Neuron (in vitro differentiated cells): ENCODE measurements at regions not wholly inside any gene's neighbourhood (a gene's known extent, or its start where the extent isn't known, plus 50 kb on each side); places are given as distances from the start of the nearest gene placed in this dataset.

Experiments
- H2AFZ ChIP-seq: one replicate; pipeline ENCODE4 v1.6.1; 2013; ENCODE audit warnings: low read depth, mild to moderate bottlenecking, inconsistent platforms, low read length, moderate library complexity
- H3K27me3 ChIP-seq: one replicate; pipeline ENCODE4 v1.6.1; 2013; ENCODE audit warnings: low read length; ENCODE audit not compliant: insufficient read depth
- H3K36me3 ChIP-seq: one replicate; pipeline ENCODE4 v1.6.1; 2013; ENCODE audit warnings: low read length; ENCODE audit not compliant: insufficient read depth
- H3K4me1 ChIP-seq: one replicate; pipeline ENCODE4 v1.6.1; 2013; ENCODE audit warnings: low read length; ENCODE audit not compliant: insufficient read depth
- H3K4me3 ChIP-seq: 2 replicates; pipeline ENCODE4 v1.5.1; 2013; ENCODE audit warnings: mild to moderate bottlenecking, low read length, moderate library complexity
- H3K9me3 ChIP-seq: one replicate; pipeline ENCODE4 v1.6.1; 2013; ENCODE audit warnings: low read length

DNA sequence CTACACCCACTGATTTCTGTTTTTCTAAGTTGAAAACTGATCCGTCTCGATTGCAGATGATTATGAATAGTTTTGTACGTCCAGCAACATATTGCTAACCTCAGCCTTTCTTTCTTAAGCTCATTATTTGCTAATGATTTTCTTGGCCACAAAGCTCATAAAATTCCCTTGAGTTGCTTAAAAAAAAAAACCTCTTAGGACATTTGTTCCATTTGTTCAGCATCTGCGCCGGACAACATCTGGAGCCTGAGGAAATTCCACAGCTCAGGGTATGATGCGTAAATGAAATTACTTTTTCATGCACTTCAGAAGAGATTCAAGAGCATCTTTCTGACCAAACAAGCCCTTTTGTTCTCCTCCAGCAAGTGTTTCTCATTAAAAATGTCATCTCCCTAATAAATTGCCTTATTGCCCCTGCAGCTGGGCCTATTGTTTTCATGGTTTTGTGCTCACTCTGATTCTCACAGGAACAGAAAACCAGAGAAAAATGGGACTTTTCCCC lies 249.1 kb upstream of the MCTP2 start:
- H3K4me1 ChIP-seq = peaks cover 40% of the 10 kb centered on the region
- H2AFZ ChIP-seq = no peak overlapping the region
- H3K27me3 ChIP-seq = no peaks in the 10 kb centered on the region
- H3K4me3 ChIP-seq = no peak overlapping the region
- no peaks in the 10 kb centered on the region for H3K36me3 ChIP-seq
- H3K9me3 ChIP-seq = no peaks in the 10 kb centered on the region

- Histone ChIP-seq H3K4me1 (peaks cover 40% of the 10 kb centered on the region), H2AFZ (no peak overlapping the region), H3K27me3 (no peaks in the 10 kb centered on the region)
Measured at GRCh38 chr15:93981706-93982105, 249.7 kb upstream of the MCTP2 start.

DNA sequence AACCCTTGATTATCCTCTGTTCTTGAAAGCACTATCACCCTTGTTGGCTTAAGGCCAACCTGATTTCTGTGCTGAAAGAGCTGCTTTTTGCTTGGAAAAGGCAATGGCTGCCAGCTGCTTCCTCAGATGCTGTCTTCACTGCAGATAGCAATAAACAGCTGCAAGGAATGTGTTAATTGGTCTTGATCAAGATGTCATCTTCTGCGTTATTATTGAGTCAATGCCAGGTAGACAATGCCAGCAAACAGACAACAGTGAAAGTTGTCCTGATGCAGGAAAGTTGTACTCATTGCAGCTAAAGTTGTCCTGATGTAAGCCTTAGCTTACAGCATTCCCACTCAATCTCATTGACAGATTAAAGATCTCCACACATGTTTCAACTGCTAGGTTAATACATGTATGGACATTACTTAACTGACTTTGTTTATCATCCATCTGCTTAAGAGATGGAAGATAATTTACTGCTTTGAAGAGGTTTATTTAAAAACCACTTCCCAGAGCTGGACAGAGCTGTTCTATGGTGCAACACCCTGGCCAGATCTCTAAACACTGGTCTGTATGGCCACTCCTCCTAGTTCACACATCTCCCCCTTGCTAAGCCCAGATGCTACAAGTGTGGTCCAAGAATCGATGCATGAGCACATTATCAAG lies 251.0 kb upstream of the MCTP2 start:
- Histone ChIP-seq H3K4me1 (peaks cover 39% of the 10 kb centered on the region), H2AFZ (no peak overlapping the region), H3K4me3 (no peak overlapping the region), H3K9me3 (no peaks in the 10 kb centered on the region), H3K36me3 (no peaks in the 10 kb centered on the region), H3K27me3 (no peaks in the 10 kb centered on the region)

More at GRCh38 chr15:93981706-93982105, 249.7 kb upstream of the MCTP2 start:
- Histone ChIP-seq H3K36me3 (no peaks in the 10 kb centered on the region), H3K4me3 (no peak overlapping the region), H3K9me3 (no peaks in the 10 kb centered on the region)

DNA sequence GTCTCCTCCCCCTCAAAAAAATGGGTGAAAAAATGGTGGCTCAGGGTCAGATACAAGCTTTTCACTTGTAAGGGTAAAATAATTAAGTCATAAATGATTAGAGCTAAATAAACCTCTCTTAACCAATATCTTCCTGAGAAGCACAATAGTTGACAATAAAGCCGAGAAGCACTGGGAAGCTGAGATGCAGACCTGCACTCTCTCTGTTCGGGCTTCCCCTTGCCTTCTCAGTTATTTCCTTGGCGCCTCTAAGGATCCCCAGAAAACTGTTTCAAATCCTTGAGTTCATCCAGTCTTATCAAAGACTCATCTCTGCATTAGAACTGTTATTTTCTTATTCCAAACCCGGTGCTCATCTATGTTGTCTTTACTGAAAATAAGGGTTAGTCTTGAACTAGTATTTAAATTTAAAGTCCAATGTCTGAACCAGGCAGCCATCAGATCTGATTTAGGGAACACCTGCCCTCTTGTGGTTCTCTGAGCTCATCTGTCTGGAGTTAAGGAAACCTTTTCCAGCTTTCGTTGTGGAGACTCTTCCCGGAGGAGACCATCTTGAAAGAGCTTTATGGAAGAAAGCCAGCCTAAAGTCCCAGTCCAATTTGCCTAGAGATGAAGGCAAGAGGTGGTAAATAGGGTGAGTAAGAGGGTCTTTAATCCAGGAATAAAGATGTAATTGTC lies 256.4 kb upstream of the MCTP2 start:
- H3K4me1 ChIP-seq = no peaks in the 10 kb centered on the region
- no peaks in the 10 kb centered on the region for H3K27me3 ChIP-seq
- no peak overlapping the region for H2AFZ ChIP-seq
- H3K4me3 ChIP-seq = no peak overlapping the region
- no peaks in the 10 kb centered on the region for H3K36me3 ChIP-seq
- no peaks in the 10 kb centered on the region for H3K9me3 ChIP-seq

- no peaks in the 10 kb centered on the region for H3K27me3 ChIP-seq
- H3K36me3 ChIP-seq = no peaks in the 10 kb centered on the region
- no peaks in the 10 kb centered on the region for H3K4me1 ChIP-seq
- no peaks in the 10 kb centered on the region for H3K9me3 ChIP-seq
- no peak overlapping the region for H3K4me3 ChIP-seq
- H2AFZ ChIP-seq = no peak overlapping the region
Measured at GRCh38 chr15:93973287-93973686, 258.1 kb upstream of the MCTP2 start.

DNA sequence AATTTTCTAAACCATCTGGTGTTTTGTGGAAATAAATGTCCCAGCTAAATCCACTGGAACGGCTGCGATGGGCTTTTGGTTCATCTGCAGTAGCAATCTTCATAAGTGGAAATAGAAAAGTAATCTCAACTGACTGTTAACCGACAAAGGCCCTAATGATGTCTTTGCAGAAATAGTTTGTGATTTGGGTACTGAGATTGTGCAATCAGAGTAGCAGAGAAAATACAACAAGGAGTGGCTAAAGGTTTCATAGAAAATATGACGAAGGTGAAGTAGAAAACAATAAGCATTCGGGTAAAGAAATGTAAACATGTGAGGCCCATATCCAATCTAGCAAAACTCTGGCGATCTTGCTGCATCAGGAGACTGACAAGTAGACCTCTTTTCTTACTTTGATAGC lies 262.6 kb upstream of the MCTP2 start:
- no peaks in the 10 kb centered on the region for H3K27me3 ChIP-seq
- H3K9me3 ChIP-seq = no peaks in the 10 kb centered on the region

GRCh38 chr15:93965304-93965908 lies 266.0 kb upstream of the MCTP2 start:
- H3K27me3 ChIP-seq = no peaks in the 10 kb centered on the region
- H3K9me3 ChIP-seq = no peaks in the 10 kb centered on the region
- H3K36me3 ChIP-seq = no peaks in the 10 kb centered on the region
- H3K4me1 ChIP-seq = peaks cover 9% of the 10 kb centered on the region
- H3K4me3 ChIP-seq = no peak overlapping the region
- H2AFZ ChIP-seq = no peak overlapping the region

More for the DNA sequence above, 262.6 kb upstream of the MCTP2 start:
- no peak overlapping the region for H3K4me3 ChIP-seq
- no peaks in the 10 kb centered on the region for H3K36me3 ChIP-seq
- H2AFZ ChIP-seq = no peak overlapping the region
- peaks cover 9% of the 10 kb centered on the region for H3K4me1 ChIP-seq

GRCh38 chr15:93954985-93955571 lies 276.3 kb upstream of the MCTP2 start:
- no peaks in the 10 kb centered on the region for H3K36me3 ChIP-seq
- no peaks in the 10 kb centered on the region for H3K27me3 ChIP-seq
- no peak overlapping the region for H3K4me3 ChIP-seq

DNA sequence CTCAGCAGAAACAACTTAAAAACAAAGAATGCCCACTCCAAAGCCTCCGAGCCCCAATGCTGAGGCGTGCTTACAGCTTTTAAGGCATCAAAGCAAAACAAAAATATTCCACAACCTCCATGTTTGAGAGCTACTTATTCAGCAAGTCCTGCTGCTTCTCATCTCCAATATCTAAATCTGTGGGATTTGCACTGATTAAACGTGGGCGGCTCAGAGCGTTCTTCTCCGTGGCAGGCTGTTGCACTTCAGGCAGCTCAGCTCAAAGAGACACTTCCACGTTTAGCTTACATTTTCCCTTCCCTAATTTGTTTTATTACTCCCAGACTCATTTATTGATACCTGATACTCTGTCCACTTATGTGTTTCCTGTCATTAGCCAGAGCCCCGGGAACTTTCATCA lies 282.6 kb upstream of the MCTP2 start:
- H3K4me3 ChIP-seq = no peak overlapping the region
- H3K9me3 ChIP-seq = no peaks in the 10 kb centered on the region
- no peaks in the 10 kb centered on the region for H3K27me3 ChIP-seq
- no peaks in the 10 kb centered on the region for H3K36me3 ChIP-seq
- H2AFZ ChIP-seq = peak overlapping the region; percentile 63
- H3K4me1 ChIP-seq = peaks cover 1% of the 10 kb centered on the region

More at GRCh38 chr15:93954985-93955571, 276.3 kb upstream of the MCTP2 start:
- Histone ChIP-seq H2AFZ (no peak overlapping the region), H3K4me1 (no peaks in the 10 kb centered on the region), H3K9me3 (peaks cover 1% of the 10 kb centered on the region)

DNA sequence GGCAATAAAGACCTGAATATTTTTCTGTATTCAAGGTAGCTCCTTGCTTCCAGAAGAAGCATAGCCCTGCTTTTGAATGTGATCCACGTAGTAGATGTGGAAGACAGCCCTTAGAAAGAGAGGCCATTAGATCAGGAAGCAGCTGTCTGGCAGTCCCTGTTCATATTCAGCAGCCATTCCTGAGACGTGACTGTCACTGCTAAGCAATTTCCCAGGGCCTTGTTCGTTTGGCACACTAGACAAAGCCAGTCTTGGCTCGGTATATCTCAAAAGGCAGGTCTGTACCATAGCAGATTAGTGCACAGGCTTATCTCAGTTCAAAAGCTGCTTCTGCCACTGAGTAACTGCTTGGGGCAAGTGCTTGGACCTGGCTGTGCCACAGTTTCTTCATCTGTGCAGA lies 287.8 kb upstream of the MCTP2 start:
- Histone ChIP-seq H3K9me3 (no peaks in the 10 kb centered on the region), H3K4me3 (peak overlapping the region; percentile 0), H2AFZ (no peak overlapping the region), H3K4me1 (peaks cover 26% of the 10 kb centered on the region), H3K36me3 (no peaks in the 10 kb centered on the region), H3K27me3 (no peaks in the 10 kb centered on the region)

DNA sequence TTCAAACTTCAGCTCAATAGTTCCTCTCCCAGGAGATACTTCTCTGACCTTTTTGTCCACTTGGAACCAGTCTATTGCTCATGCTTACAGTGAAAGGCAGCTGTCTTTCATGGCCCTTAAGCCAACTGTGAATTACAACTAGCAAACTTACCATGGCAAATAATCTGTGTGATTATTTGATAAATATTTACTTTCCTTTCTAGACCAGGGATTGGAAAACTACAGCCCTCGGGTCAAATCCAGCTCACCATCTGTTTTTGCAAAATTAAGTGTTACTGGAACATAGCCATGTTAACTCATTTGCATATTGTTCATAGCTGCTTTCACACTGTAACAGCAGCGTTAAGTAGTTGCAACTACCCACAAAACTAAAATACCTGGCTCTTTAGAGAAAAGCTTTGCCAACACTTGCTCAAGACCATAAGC lies 289.1 kb upstream of the MCTP2 start:
- Histone ChIP-seq H3K4me1 (peaks cover 26% of the 10 kb centered on the region), H3K4me3 (no peak overlapping the region), H2AFZ (no peak overlapping the region), H3K9me3 (no peaks in the 10 kb centered on the region), H3K27me3 (no peaks in the 10 kb centered on the region), H3K36me3 (no peaks in the 10 kb centered on the region)

- H3K9me3 ChIP-seq = no peaks in the 10 kb centered on the region
- H2AFZ ChIP-seq = no peak overlapping the region
- no peaks in the 10 kb centered on the region for H3K27me3 ChIP-seq
- H3K4me3 ChIP-seq = no peak overlapping the region
- H3K36me3 ChIP-seq = no peaks in the 10 kb centered on the region
- peaks cover 26% of the 10 kb centered on the region for H3K4me1 ChIP-seq
Measured at GRCh38 chr15:93941697-93942096, 289.7 kb upstream of the MCTP2 start.

GRCh38 chr15:93940226-93940625 lies 291.1 kb upstream of the MCTP2 start:
- no peak overlapping the region for H3K4me3 ChIP-seq
- no peaks in the 10 kb centered on the region for H3K9me3 ChIP-seq
- H2AFZ ChIP-seq = no peak overlapping the region
- H3K36me3 ChIP-seq = no peaks in the 10 kb centered on the region
- H3K27me3 ChIP-seq = no peaks in the 10 kb centered on the region
- H3K4me1 ChIP-seq = peaks cover 26% of the 10 kb centered on the region
